Cardiac fibroblast (primary cell): ENCODE measurements at regions not wholly inside any gene's neighbourhood (a gene's known extent, or its start where the extent isn't known, plus 50 kb on each side); places are given as distances from the start of the nearest gene placed in this dataset.
"Not testable (repeated sequence)": the region's sequence is repeated elsewhere in the genome, so short reads cannot be mapped to it uniquely, and the experiment has no call there.

Experiments used
- DNase-seq, 2 donors: peaks; one replicate each; pipeline versions ENCODE4 v3.0.0 to v3.0.0-alpha.2; 2010; ENCODE audit warnings: low read depth in 2 of 2
- H3K4me3 ChIP-seq, 2 donors: replicated peaks in 1 of 2; 1 replicate in 1 of 2; 2 replicates in 1 of 2; pipeline ENCODE4 v1.5.1; 2011; ENCODE audit warnings: low read depth in 2 of 2, low read length in 2 of 2, mild to moderate bottlenecking in 2 of 2, moderate library complexity in 1 of 2
- TF ChIP-seq, protein P1 (sequence below): IDR thresholded peaks from one replicate; pipeline ENCODE4 v1.5.1; 2011; ENCODE audit warnings: low read depth, mild to moderate bottlenecking, low read length, inconsistent platforms

DNA sequence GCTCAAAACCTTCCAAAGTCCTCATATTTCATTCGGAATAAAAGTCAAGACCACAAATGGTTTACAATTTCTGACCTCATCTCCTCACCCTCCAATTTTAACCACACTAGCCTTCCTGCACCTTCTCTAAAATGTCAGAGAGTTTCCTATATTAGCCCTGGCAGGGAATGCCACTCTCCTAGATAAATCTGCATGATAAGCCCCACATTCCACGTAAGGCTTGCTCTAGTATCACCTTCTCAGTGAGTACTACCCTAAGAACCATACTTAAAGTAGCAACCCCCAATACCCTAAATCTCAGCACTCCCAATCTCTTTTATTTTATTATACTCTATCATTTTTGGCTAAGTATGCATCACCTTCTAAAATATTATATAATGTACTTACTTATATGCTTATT, 100.5 kb upstream of the SLITRK5 start:
- TF ChIP-seq, protein P1, sequence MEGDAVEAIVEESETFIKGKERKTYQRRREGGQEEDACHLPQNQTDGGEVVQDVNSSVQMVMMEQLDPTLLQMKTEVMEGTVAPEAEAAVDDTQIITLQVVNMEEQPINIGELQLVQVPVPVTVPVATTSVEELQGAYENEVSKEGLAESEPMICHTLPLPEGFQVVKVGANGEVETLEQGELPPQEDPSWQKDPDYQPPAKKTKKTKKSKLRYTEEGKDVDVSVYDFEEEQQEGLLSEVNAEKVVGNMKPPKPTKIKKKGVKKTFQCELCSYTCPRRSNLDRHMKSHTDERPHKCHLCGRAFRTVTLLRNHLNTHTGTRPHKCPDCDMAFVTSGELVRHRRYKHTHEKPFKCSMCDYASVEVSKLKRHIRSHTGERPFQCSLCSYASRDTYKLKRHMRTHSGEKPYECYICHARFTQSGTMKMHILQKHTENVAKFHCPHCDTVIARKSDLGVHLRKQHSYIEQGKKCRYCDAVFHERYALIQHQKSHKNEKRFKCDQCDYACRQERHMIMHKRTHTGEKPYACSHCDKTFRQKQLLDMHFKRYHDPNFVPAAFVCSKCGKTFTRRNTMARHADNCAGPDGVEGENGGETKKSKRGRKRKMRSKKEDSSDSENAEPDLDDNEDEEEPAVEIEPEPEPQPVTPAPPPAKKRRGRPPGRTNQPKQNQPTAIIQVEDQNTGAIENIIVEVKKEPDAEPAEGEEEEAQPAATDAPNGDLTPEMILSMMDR: no peak
- DNase-seq: no peak

DNA sequence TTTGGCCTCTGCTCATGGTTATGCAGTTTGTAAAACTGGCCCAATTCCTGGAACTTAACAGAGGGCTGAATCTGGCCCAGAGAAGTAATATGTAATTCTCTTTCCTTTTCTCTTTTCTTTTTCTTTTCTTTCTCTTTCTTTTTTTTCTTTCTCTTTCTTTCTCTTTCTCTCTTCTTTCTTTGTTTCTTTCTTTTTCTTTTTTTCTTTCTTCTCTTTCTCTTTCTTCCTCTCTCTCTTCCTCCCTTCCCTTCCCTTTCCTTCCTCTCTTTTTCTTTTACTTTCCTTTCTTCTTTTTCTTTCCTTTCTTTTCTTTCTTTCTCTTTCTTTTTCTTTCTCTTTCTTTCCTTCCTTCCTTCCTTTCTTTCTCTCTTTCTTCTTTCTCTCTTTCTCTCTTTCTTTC, 88.8 kb upstream of the SLITRK5 start:
- no peak for DNase-seq
- TF ChIP-seq, protein P1: no peak
- no peak overlapping the region for H3K4me3 ChIP-seq

More for the DNA sequence above, 100.5 kb upstream of the SLITRK5 start:
- H3K4me3 ChIP-seq: no peak overlapping the region

DNA sequence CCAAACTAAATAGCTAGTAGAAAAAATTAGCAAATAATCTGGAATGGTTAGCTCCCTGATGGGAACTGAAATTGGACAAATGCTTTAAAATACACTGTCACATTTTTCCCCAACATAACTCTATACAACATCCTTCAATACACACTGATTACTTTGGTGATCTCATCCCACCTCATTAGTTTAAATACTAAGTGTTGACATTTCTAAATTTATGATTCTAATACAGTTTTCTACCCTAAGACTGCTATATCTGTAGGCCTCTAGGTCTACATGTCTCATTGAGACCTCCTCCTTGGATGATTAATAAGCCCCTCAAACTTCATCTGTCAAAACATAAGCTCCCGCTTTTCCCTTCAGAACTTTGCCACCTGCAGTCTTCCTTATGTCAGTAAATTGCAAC, 80.7 kb upstream of the SLITRK5 start:
- TF ChIP-seq, protein P1: no peak
- DNase-seq: no peak
- no peak overlapping the region for H3K4me3 ChIP-seq

DNA sequence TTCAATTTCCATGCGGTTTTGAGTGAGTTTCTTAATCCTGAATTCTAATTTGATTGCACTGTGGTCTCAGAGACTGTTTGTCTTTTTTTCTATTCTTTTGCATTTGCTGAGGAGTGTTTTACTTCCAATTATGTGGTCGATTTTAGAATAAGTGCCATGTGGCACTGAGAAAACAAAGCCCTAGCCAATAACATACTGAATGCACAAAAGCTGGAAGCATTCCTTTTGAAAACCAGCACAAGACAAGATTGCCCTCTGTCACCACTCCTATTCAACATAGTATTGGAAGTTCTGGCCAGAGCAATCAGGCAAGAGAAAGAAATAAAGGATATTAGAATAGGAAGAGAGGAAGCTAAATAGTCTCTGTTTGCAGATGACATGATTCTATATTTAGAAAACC, 66.7 kb upstream of the SLITRK5 start:
- DNase-seq, H3K4me3 ChIP-seq: not testable (repeated sequence)

DNA sequence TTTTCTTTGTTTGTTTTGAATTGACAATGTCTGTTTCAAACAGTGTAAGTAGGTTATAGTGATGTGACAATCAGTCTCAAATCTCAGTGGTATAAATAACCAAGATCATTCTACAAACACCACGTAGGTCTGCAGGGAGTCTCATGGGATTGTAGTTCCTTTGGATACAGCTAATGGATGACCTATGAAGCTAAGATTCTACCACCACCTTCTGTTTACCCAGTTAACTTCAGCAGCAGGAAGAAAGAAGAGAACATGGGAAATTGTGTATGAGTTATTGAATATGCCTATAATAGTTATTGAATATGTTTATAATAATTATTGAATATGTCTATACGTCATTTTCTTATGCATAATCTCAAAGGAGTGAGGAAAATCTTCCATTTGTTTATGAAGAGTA, 63.9 kb upstream of the SLITRK5 start:
- no peak for DNase-seq
- TF ChIP-seq, protein P1: no peak
- H3K4me3 ChIP-seq: no peak overlapping the region

DNA sequence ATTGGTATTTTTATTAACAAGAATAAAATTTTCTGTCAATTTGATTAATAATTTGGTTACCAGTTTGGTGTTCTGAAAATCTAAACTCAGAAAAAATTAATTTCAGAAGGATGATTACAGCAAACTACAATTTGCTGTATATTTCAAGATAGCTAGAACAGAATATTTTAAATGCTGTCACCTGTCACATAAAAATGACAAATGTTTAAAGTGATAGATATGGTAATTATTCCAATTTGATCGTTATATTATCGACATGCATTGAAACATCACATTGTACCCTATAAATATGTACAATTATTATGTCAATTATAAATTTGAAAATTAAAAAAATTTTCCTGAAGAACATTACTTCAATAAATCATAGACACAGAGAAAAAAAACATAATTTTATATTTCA, 56.9 kb upstream of the SLITRK5 start:
- no peak overlapping the region for H3K4me3 ChIP-seq
- DNase-seq: no peak

More for the DNA sequence above, 56.9 kb upstream of the SLITRK5 start:
- TF ChIP-seq, protein P1: no peak
